Fibroblast of skin of left biceps (primary cell): ENCODE measurements at regions not wholly inside any gene's neighbourhood (a gene's known extent, or its start where the extent isn't known, plus 50 kb on each side); places are given as distances from the start of the nearest gene placed in this dataset.
"Not testable (repeated sequence)": the region's sequence is repeated elsewhere in the genome, so short reads cannot be mapped to it uniquely, and the experiment has no call there.

Experiments
- DNase-seq, 2 experiments: peaks; one replicate each; pipeline ENCODE4 v3.0.0-alpha.2; 2013; ENCODE audit warnings: low read depth in 2 of 2

DNA sequence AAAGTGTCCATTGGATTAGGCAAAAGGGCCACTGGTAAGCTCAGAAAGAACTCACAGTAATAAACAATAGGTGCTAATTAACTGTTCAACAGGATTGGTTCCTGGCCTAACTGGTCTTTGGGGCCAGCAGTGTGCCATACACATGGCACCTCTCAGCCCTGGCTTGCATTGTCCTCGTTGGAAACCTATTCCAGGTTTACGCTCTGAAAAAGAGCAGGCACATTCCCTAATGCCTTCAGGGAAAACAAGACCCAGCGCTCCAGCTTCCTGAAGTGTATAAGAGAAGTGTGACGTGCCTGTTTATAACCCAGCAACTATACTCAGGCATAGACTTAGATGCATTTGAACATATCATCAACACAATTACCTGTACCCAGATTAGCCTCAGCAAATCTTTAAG lies 51.9 kb upstream of the RBM47 start:
- no peak for DNase-seq

DNA sequence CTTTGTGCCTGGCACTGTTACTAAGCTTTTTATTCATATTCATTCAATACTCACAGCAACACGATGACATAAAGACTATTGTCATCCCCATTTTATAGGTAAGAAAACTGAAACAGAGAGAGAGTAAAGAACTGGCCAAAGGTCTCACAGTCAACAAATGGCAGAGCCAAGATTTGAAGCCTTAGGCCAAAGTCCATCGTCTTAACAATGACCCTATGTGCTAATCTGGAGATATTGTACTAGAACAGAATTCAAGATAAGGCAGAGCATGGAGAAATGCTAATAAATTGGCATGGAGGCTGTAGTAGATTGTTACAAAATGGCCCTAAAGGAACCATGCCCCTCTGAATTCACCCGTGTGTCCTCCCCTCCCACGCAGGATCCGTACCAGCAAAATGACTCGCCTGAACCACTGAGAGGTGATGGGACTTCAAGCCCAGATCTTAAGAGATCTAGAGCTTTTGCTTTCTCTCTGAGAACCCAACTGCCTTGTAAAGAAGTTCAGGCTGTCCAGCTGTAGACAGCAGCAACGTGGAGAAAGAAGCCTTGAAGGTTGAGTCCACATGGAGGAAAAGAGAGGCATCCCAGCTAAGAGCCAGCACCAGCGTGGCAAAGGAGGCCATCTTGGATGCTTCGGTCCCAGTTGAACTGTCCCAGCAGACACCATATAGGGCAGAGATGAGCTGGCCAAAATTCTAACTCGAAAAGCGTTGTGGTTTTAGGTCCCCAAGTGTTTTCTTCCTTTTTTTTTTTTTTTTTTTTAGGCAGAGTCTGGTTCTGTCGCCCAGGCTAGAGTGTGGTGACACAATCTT lies 52.8 kb upstream of the RBM47 start:
- DNase-seq = no peak

DNA sequence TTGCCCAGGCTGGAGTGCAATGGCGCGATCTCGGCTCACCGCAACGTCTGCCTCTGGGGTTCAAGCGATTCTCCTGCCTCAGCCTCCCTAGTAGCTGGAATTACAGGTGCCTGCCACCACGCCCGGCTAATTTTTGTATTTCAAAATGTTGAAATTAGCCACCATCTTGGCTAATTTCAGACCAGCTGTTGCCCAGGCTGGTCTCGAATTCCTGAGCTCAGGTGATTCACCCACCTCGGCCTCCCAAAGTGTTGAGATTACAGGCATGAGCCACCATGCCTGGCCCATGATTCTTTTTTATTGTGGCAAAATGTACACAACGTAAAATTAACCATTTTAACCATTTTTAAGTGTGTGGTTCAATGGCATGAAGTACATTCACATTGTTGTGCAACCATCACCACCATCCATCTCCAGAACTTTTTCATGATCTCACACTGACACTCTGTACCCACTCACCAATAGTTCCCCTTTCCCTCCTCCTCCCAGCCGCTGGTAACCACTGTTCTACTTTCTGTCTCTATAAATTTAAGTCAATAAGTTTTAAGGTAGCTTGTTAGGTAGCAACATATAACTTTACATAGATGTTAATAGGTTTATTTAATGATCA lies 54.0 kb upstream of the RBM47 start:
- DNase-seq = not testable (repeated sequence)

DNA sequence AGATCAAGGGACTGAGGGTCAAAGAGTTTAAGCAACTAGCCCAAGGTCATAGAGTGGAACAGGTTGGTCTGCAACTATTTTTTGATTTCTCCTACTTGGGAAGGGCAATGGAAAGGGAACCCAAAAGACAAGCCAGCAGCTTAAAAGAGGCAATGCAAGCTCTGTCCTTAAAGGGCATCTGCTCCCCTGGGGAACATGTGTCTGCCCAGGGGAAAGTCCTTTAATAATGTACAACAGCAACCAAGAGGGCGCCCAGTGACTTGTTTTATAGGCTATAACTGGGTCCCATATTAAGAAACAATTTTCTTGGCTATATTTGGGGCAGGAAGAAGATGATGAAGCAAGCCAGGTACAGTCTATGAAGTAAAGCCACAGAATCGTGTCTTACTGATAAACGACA lies 54.7 kb upstream of the RBM47 start:
- DNase-seq = no peak

DNA sequence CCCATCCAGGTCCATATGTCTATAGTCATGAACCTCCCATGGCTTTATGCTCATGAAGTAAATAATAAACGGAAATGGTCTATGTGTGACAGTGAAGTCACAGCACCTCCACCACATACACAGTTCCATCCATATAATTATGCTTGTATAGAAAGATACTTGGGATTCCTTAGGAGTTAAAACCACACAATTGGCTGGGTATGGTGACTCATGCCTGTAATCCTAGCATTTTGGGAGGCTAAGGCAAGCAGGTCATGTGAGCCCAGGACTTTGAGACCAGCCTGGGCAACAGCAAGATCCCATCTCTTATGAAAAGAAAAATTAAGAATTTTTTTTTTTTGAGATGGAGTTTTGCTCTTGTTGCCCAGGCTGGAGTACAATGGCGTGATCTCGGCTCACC lies 55.6 kb upstream of the RBM47 start:
- peak; percentile 40 to 45 for DNase-seq

DNA sequence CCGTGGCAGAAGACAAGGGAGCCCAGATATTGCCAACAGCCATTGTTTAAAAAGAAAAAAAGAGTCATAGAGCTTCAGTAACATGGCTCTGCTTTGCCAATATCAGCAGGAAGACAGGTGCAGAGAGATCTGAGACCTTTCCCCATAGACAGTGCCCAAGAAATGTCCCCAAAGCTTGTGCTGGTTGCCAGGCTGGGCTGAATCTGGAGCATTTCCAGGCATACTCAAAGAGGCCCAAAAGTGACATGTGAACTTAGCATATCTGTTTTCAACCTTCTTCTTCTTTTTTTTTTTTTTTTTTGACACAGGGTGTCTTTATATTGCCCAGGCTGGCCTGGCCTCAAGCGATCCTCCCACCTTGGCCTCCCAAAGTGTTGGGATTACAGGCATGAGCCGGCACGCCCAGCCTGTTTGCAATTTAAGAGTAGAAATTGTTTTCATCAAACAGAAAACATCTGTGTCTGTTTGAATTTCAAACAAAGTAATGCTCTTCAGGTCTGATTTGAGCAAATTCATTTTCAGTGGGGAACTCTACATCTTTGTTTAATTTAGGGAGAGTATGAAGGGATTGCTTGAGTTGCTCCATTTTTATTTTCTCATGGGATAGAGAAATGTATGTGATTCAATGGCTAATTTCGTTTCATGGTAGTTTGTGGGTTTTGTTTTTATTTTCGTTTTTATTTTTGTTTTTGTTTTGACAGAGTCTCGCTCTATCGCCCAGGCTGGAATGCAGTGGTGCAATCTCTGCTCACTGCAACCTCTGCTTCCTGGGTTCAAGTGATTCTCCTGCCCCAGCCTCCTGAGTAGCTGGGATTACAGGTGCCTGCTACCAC lies 56.6 kb upstream of the RBM47 start:
- DNase-seq = no peak

DNA sequence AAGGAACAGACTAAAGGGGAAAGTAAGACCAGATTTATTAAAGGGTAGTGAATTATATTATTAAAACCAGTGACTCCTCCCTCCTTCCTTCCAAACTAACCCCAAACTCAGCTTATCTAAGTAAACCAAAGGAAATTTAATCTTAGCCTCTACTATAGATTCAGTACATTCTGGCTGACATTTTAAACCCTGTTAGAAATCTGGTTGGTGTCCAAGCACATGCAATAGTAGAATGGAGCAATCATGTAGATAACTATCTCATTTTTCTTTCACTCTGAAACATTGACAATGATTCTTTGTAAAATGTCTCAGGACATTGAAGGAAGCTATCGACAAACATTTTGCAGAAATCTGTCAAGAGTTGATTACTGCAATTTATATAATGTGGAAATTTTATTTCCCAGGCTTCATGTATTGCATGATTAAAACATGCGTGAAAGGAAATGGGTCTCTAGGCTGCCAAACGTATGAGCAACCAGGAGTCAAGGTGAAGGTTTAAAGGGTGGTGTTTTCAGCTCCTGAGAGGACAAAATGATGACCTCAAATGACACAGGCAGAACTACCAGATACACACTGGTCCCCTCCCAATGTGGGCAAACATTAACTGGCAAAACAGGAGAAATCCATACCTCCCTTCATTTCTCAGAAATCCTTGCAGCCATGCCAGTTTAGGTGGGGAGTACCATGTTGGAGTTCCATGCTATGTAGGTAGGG lies 58.2 kb upstream of the RBM47 start:
- no peak for DNase-seq

DNA sequence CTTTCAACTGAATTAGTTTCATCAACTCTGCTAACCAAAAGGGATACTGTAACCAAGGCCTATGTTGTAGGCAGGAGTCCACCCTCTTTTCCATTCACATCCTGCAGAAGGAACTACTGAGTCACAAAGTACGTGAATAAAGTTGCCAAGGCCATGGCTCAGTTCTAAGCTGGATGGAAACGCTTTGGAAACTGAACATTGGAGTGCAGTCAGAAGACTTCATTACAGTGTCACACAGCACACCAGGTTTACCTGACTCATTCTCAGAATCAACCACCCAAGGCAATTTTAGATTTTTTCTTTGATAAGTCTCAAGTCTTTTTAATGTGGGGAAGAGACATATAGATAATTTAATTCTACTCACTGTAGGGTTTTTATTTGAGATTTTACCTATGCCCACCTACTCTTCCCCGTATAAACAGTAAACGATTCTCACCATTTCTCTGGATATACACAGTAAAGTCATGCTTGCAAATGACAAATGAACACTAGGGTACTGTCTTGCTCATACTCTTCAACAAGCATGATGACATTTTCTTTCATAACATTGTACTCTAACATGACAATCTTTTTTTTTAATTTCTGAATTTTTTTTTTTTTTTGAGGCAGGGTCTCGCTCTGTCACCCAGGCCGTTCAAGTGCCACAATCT lies 58.9 kb upstream of the RBM47 start:
- DNase-seq = no peak

DNA sequence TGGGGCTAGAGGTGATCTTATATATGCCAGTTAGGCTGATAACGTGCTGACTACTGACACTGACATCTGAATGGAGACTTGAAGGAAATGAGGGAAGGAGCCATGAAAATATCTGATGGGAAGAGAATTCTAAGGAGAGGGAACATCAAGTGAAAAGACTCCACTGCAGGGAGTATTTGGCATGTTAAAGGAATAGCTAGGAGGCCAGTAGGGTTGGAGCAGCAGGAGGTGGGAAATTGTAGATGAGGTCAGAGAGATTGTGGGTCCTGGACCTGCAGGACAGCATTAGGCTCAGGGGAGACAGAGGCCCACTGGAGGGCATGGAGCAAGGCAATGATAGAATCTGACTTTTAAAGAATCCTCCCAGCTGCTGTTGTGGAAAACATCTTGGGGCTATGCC lies 55.8 kb upstream of the NSUN7 start:
- no peak for DNase-seq

DNA sequence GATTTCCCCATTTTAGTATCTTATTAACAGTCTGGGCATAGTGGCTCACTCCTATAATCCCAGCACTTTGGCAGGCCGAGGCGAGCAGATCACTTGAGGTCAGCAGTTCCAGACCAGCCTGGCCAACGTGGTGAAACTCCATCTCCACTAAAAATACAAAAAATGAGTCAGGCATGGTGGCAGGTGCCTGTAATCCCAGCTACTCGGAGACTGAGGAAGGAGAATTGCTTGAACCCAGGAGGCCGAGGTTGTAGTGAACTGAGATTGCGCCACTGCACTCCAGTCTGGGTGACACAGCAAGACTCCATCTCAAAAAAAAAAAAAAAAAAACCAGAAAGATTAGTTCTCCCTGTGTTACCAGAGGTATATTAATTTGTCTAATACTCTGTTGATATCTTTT lies 52.3 kb upstream of the NSUN7 start:
- not testable (repeated sequence) for DNase-seq

DNA sequence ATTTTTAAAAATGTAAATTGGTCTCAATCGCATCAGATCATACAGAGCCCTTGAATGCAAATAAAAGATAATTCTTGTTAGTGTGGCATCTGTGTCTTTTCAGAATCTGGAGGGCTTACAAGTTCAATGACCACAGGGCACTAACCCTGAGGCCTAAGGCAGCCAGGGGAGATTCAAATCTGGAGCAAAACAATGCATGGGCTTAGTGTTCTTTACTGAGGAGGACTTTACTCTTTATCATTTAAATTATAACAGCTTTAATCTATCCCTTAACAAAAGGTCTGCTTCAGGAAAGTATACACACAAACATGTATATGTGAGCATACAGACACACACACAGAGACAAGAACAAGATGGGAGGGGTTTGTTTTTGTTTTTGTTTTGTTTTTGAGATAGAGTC lies 51.0 kb upstream of the NSUN7 start:
- no peak for DNase-seq

DNA sequence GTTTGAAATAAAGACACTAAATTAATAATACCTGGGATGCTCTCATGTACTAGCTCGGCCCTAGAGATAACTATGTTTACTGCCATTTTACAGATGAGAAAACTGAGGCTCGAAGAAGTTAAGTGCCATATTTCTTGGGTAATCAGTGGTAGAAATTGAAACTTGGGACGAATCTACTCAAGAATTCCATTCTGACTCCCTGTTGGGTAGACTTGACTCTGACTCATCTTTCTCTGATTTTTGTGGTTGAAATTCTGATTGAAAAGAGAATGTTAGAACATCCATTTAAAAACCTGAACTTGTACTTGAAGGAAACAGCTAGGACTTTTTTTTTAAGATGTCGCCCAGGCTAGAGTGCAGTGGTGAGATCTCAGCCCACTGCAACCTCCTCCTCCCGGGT lies 50.1 kb upstream of the NSUN7 start:
- peak; percentile 51 to 60 for DNase-seq
